Hepatic stellate cell (primary cell): ENCODE measurements at regions not wholly inside any gene's neighbourhood (a gene's known extent, or its start where the extent isn't known, plus 50 kb on each side); places are given as distances from the start of the nearest gene placed in this dataset.

Experiments used
- DNase-seq: peaks from one replicate; pipeline ENCODE4 v3.0.0; 2011; ENCODE audit warnings: low spot score

- DNase-seq: no peak
Observed at GRCh38 chr4:140316799-140317198, 56.6 kb upstream of the SCOC start.

- no peak for DNase-seq
Observed at GRCh38 chr4:140315970-140316369, 57.5 kb upstream of the SCOC start.

DNA sequence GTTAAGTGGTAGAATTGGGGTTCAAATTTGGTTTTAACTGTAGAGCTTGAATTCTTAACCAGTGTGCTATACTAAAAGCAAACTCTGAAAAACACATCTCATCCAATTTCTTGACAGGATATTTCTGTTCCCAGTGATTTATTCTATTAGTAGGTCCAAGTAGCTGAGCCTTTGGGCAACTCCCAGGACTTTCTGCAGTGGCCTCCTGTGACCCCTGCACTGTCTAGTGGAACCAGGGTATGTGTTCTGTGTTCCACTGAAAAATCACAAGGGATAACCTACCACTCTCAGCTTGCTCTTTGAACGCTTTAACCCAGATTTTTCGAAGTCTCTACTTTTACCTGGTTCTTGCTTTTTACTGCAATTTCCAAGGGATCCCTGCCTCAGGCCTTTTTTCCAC, 58.0 kb upstream of the SCOC start:
- no peak for DNase-seq

DNA sequence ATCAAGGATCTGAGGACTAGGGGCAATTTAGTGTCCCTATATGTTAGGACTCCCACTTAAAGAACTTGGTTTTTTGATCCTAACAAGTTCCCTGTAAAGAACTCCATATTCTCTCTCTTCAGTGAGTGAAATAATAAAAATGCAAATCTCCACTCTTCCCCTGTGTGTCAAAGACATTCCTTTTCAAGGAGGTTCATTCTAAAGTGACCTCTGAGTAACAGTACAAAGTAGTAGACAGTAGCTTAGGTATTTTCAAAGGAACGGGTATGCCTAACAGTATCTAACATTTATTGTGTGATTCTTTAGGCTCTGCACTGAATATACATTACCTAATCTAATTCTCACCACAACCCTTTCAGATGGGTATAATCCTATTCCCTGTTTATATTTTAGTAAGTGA, 58.4 kb upstream of the SCOC start:
- DNase-seq: no peak

DNA sequence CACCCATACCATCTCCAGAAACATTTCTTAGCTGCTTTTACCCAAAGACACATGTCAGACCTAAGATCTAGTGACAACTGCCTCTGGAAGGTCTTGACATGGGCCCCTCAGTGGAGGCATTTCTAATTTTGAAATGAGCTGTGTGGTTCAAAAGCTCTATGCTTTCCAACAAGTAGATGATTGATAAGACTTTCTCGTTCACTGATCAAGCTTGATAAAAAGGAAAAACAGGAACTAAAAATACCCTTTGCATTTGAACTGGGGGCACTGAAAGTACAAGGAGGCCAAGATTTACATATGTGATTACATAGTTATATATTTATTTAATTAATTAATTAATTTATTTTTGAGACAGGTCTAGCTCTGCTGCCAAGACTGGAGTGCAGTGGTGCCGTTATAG, 61.3 kb upstream of the SCOC start:
- no peak for DNase-seq

- DNase-seq: no peak
Observed at GRCh38 chr4:140311257-140311835, 62.1 kb upstream of the SCOC start.

DNA sequence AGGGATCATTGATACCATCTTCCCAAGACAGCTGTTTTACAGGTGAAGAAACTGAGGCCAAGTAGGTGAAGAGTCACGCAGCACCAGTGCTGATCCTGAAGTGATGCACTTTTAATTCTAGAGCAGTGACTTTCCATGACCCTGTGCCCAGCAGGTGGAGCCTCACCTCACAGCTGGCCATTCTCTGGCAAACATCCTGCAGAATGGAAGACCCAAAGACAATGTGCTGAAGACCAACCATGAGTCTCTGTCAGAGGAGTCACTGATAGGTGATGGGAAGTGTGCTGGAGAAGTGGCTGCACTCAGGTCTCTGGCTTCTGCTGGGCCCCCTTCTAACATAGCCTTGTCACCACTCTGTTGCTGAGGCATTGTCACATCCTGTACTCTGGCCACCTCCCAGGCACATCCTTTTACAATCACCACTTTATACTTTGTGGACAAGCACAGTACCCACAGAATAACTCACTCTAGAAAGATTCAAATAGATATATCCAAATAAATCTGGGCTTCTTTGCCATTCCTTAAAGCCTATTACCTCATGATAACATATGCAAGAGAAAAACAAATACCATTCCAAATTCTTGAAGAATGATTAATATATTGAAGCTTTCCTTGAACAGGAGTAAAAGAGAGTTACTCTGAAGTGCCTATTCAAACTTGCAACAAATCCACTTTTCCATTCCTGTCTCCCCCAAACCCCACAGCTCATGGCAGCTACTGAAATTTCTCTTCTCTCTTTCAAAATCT, 64.1 kb upstream of the SCOC start:
- peak; percentile 26 for DNase-seq

DNA sequence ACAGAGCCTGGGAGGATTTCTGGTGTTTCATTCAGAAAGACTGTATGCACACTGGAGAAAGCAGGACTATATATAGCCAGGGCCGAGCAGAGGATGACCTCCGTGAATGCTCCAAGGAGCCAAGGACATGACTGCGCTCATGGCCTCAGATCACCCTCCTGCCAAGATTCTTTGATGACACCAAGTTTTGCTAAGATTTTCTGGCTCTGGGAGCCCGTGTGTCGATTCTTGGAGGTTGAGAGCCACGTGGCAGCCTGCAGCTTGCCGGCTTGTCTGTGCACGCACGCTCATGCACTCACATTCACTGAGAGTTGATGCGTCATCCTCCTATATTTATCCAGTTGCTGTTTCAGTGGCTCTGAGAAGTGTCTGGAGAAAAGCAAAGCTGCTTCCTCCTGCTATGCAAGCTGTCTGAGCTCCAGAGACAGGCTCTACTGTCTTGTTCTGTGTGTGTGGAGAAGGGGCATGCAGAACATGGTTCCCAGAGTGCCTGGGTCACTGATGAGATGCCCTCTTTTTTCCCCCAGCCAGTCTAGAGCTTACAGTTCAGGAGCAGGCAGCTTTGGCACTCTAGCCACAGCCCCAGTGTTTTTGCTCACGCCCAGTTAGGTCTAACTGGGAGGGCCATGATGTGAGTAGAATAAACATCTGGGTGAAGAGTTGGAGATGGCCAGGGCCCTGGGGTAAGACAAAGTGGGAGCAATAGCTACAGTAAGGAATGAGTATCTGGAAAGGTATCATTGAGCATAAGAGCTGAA, 64.9 kb upstream of the SCOC start:
- peak; percentile 78 for DNase-seq

- no peak for DNase-seq
Observed at GRCh38 chr4:140305053-140305452, 68.4 kb upstream of the SCOC start.

- DNase-seq: no peak
Observed at GRCh38 chr4:140304346-140304745, 69.1 kb upstream of the SCOC start.

DNA sequence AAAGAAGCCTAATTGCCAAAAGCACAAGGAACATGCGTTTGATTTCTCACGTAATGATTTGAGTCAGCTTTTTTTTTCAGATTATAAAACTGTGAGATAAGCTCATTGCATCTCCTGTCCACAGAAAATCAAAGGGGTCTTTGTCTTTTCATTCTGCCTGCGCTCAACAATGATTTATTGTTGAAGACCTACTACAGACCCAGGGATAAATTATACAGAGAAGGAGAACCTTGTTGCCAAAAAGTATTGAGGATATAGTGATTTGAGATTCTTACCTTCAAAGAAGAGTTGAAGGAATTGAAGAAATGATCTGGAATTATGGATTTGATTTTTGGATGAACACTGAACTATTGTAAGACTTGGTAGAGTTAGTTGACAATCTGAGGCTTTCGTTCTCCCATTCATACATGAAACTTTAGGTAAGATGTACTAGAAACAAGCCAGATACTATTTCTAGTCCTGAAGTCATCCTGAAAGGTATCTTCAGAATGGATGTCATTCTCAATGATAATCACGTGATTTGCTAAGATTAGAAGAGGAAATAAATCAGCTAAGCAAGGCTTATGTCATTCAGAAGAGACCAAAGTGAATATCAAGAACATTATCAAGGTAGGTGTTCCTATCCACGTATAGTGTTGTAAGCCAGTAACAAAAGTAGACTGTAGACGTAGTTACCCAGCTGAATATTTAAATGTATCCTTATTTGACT, 71.1 kb upstream of the SCOC start:
- DNase-seq: no peak

GRCh38 chr4:140300271-140300970, 73.0 kb upstream of the SCOC start:
- DNase-seq: peak; percentile 29

GRCh38 chr4:140298001-140298400, 75.4 kb upstream of the SCOC start:
- no peak for DNase-seq

GRCh38 chr4:140297221-140297570, 76.2 kb upstream of the SCOC start:
- DNase-seq: no peak

DNA sequence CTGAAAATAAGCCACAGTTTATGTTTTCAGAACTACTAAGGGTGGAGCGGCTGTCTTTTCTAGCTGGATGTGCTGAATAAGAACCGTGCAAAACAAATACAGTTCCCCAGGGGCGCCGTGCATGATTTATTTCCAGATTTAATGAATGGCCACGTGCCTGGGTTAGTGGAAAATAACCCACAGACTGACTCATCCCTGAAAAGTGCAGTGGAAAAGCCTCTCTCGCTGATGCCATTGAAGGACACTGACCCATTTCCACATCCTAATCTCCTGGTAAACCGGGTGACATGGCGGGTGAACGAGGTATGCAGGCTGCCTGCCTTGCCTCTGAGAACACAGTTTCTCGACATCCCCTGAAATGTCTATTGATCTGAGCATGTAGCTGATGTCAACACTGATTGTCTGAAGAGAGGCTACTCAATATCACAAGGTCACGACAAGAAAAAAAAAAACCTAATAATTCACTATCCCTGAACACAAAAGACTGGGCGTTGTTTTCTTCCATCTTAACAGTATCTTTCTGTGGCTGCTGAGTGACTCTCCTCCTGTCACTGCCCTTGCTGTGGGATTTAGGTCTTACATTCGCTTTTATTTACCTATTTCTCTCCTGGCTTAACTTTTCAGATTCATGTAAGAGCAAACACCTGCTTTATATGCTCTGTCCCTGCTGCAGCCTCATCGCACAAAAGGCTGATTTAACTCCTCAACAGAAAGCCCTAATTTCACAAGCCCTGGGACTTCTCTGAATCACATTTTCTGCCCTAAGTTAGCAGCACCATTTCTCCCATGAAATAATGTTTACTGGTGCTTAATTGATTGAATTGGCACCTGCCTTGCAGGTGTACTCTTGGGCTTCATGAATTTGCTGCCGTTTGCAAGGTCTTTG, 76.9 kb upstream of the SCOC start:
- DNase-seq: peak; percentile 84

DNA sequence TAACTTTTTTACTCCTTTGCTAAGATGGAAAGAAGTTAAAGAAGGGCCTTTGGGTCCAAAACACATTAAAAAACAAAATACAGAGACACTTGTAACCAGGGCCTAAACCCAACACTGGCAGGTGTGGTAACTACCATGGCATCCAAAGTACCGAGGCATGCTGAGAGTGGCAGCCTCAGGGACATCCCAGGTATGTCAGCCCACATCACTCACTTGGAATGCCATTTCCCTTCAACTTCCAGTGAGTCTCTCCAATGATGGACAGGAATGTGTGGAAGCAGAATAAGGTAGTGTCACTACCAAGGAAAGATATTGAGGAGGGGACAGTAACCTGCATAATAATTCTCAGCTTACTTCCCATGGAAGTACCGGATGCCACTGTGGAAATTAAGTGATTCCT, 79.5 kb upstream of the SCOC start:
- no peak for DNase-seq

DNA sequence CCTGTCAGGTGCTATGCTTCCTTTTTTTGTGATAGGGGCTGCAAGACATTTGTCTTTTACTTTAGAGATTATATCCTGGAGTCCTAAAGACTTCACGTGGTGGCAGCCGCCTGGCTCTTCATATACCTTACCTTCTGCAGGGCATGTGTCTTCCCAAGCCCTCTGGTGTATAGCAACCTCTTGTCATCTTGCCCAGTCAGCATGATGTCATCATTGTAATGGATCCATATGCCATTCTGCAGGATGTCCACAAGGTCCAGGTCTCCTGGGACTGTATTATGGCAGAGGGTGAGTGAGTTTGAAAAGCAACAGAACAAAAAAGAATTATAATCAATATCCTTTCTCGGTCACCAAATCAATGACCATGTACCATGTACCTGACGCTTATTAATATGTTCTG, 82.2 kb upstream of the SCOC start:
- DNase-seq: no peak

DNA sequence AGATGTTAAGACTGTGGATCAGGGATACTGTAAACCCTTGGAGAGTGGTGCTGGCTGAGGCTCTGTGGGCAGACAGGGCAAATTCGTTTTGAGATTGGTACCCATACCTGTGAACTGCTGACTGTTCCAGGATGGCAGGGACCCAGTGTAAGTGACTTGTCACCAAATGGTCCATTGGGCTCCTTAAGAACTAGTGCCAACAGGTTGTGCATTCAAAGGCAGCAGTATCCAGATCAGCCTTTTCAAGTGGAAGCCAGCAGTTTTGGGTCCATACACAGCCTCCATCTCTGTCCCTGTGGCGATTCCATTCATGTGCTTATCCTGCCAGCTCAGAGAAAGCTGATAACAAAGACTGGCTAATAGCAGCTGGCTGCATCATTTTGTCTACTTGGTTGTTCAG, 84.0 kb upstream of the SCOC start:
- no peak for DNase-seq

GRCh38 chr4:140286456-140286855, 87.0 kb upstream of the SCOC start:
- DNase-seq: no peak

DNA sequence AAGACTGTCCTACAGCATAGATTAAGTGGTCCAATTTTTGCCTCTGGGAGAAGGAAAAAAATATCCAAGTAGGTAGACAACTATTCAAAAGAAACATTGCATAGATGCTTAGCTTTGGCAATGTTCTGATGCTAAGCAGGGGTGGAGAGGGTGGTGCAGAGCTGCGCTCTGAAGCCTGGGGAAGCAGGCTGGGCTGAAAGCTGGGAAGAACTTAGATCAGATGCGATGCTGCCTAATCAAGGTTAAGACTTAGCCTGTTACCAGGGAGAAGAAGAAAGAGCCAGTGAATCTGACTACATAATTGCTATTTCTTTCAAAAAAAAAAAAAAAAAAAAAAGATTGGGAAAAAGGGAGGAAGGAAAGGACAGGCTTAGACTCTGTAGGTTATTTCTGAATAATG, 89.0 kb upstream of the SCOC start:
- DNase-seq: no peak
